Adipocyte (in vitro differentiated cells): ENCODE measurements at regions not wholly inside any gene's neighbourhood (a gene's known extent, or its start where the extent isn't known, plus 50 kb on each side); places are given as distances from the start of the nearest gene placed in this dataset.

Experiments used
- DNase-seq: peaks from one replicate; pipeline ENCODE4 v3.0.0-alpha.2; 2015; ENCODE audit warnings: low read depth
- H3K27me3 ChIP-seq: replicated peaks from 2 replicates; pipeline ENCODE4 v1.7.0; 2013; ENCODE audit warnings: mild to moderate bottlenecking, low read length, moderate library complexity; ENCODE audit not compliant: control insufficient read depth, insufficient read depth
- H3K36me3 ChIP-seq: 2 replicates; pipeline ENCODE4 v1.7.0; 2013; ENCODE audit warnings: low read length, mild to moderate bottlenecking, moderate library complexity; ENCODE audit not compliant: control insufficient read depth, insufficient read depth, severe bottlenecking
- H3K4me1 ChIP-seq: 2 replicates; pipeline ENCODE4 v1.7.0; 2013; ENCODE audit warnings: mild to moderate bottlenecking, low read length, moderate library complexity; ENCODE audit not compliant: control insufficient read depth, insufficient read depth
- H3K4me3 ChIP-seq: 2 replicates; pipeline ENCODE4 v1.7.0; 2013; ENCODE audit warnings: mild to moderate bottlenecking, low read length, moderate library complexity
- H3K9ac ChIP-seq: 2 replicates; pipeline ENCODE4 v1.7.0; 2013; ENCODE audit warnings: mild to moderate bottlenecking, low read length, moderate library complexity
- H3K9me3 ChIP-seq: 2 replicates; pipeline ENCODE4 v1.7.0; 2013; ENCODE audit warnings: mild to moderate bottlenecking, low read length, moderate library complexity; ENCODE audit not compliant: control insufficient read depth

- H3K9me3 ChIP-seq, result peaks cover 9% of the 10 kb centered on the region
- no peaks in the 10 kb centered on the region for H3K36me3 ChIP-seq
- no peak overlapping the region for H3K9ac ChIP-seq
- no peaks in the 10 kb centered on the region for H3K27me3 ChIP-seq
- no peak overlapping the region for H3K4me3 ChIP-seq
- H3K4me1 ChIP-seq, result peaks cover 10% of the 10 kb centered on the region
- no peak for DNase-seq
Measured at GRCh38 chr1:29384496-29385015, 148.2 kb downstream of the PTPRU start.

DNA sequence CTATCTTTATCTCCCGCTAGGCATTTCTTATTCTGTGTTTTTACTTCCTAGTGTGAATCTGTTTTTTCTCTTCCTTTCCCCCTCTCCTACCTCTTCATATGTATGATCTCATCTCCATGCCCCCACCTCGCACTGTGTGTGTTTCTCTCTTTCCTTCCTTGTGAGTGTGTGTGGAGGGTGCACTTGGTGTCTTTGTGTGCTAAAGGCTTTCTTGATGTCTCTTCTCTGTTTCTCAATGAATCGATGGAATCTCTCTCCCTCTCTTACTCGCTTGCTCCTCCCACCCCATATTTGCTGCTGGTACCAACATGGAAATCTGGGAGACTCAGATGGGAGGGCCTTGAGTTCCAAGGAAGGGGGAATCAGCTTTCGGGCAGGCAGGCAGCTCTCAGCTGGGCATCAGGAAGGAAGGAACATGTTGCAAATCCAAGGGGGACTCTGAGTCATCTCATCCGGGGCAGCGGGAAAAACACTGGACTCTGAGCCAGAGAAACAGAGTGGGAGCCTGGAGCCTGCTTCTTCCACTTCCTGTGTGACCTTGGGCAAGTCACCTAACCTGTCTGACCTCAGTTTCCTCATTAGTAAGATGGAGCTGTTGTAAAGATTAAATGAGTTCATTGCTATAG lies 147.5 kb downstream of the PTPRU start:
- peaks cover 10% of the 10 kb centered on the region for H3K4me1 ChIP-seq
- H3K27me3 ChIP-seq, result no peaks in the 10 kb centered on the region
- H3K36me3 ChIP-seq, result no peaks in the 10 kb centered on the region
- H3K9me3 ChIP-seq, result peaks cover 16% of the 10 kb centered on the region
- peak; percentile 4 for DNase-seq
- H3K4me3 ChIP-seq, result peak overlapping the region; percentile 17
- H3K9ac ChIP-seq, result peak overlapping the region; percentile 16

GRCh38 chr1:29382851-29383745 lies 146.8 kb downstream of the PTPRU start:
- no peaks in the 10 kb centered on the region for H3K27me3 ChIP-seq
- no peaks in the 10 kb centered on the region for H3K36me3 ChIP-seq
- peaks cover 10% of the 10 kb centered on the region for H3K4me1 ChIP-seq
- peak overlapping the region; percentile 17 for H3K4me3 ChIP-seq
- DNase-seq, result no peak
- peak overlapping the region; percentile 16 for H3K9ac ChIP-seq
- peaks cover 24% of the 10 kb centered on the region for H3K9me3 ChIP-seq

DNA sequence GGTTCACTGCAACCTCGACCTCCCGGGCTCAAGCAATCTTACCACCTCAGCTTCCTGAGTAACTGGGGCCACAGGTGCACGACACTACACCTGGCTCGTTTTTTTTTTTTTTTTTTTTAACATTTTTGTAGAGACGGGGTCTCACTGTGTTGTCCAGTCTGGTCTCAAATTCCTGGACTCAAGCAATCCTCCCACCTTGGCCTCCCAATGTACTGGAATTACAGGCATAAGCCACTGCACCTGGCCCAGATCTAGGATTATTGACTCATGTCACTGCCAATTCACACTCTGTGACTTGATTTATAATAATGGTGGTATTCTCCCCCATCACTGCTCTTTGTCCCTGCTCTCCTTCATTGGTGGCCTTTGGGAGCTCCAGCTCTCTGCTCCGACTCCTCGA lies 145.1 kb downstream of the PTPRU start:
- Histone ChIP-seq H3K4me3 (no peak overlapping the region), H3K4me1 (peaks cover 10% of the 10 kb centered on the region), H3K9me3 (peaks cover 28% of the 10 kb centered on the region), H3K27me3 (no peaks in the 10 kb centered on the region), H3K36me3 (no peaks in the 10 kb centered on the region), H3K9ac (no peak overlapping the region)
- no peak for DNase-seq

DNA sequence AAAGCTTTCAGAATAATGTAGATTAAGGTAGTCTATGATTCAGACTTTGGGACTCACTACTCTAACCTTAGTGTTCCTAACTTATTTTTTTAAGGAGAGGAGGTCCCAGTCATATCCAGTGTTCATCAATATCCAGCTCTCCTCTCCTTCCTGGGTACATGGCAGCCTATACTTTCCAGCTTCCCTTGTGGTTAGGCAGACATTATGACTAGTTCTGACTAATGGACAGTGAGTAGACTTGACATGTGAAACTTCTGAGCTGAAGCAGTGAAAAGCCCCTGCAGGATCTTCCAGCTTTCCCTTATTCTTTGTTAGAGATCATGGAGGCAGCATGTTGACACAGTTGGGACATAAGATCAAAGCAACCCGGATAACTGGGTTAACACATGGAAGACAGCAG lies 144.2 kb downstream of the PTPRU start:
- Histone ChIP-seq H3K27me3 (no peaks in the 10 kb centered on the region), H3K4me1 (peaks cover 10% of the 10 kb centered on the region), H3K9ac (no peak overlapping the region), H3K36me3 (no peaks in the 10 kb centered on the region), H3K9me3 (peaks cover 31% of the 10 kb centered on the region), H3K4me3 (no peak overlapping the region)
- DNase-seq, result no peak

GRCh38 chr1:29379443-29380073 lies 143.2 kb downstream of the PTPRU start:
- Histone ChIP-seq H3K27me3 (no peaks in the 10 kb centered on the region), H3K36me3 (no peaks in the 10 kb centered on the region), H3K9ac (no peak overlapping the region), H3K9me3 (peaks cover 41% of the 10 kb centered on the region), H3K4me1 (peaks cover 10% of the 10 kb centered on the region), H3K4me3 (no peak overlapping the region)
- peak; percentile 8 for DNase-seq
